H9 (cell line): ENCODE measurements at regions not wholly inside any gene's neighbourhood (a gene's known extent, or its start where the extent isn't known, plus 50 kb on each side); places are given as distances from the start of the nearest gene placed in this dataset.

Source experiments
- DNase-seq: peaks from one replicate; pipeline ENCODE4 v3.0.0-alpha.2; 2017
- H2AFZ ChIP-seq: one replicate; pipeline ENCODE4 v1.6.1; 2013; ENCODE audit warnings: mild to moderate bottlenecking, low read length, control low read depth, moderate library complexity
- H2AK5ac ChIP-seq: 2 replicates; pipeline ENCODE4 v1.6.1; 2013; ENCODE audit warnings: low read length, control low read depth, mixed read lengths; ENCODE audit not compliant: insufficient read length
- H2BK120ac ChIP-seq: one replicate; pipeline ENCODE4 v1.6.1; 2013; ENCODE audit warnings: low read depth, mild to moderate bottlenecking, low read length, control low read depth, inconsistent platforms; ENCODE audit not compliant: poor library complexity, severe bottlenecking
- H2BK12ac ChIP-seq: 2 replicates; pipeline ENCODE4 v1.6.1; 2013; ENCODE audit warnings: low read length, control low read depth, mixed read lengths, low read depth; ENCODE audit not compliant: insufficient read length
- H2BK15ac ChIP-seq: 2 replicates; pipeline ENCODE4 v1.6.1; 2013; ENCODE audit warnings: low read depth, low read length, control low read depth
- H2BK20ac ChIP-seq: one replicate; pipeline ENCODE4 v1.6.1; 2013; ENCODE audit warnings: low read depth, mild to moderate bottlenecking, low read length, control low read depth, inconsistent platforms; ENCODE audit not compliant: poor library complexity, severe bottlenecking
- H2BK5ac ChIP-seq: 2 replicates; pipeline ENCODE4 v1.6.1; 2013; ENCODE audit warnings: low read length, control low read depth, mixed read lengths; ENCODE audit not compliant: insufficient read length
- H3K14ac ChIP-seq: 2 replicates; pipeline ENCODE4 v1.6.1; 2013; ENCODE audit warnings: low read length, control low read depth; ENCODE audit not compliant: insufficient read depth
- H3K18ac ChIP-seq: 2 replicates; pipeline ENCODE4 v1.6.1; 2013; ENCODE audit warnings: low read depth, mild to moderate bottlenecking, mixed read lengths, low read length, control low read depth; ENCODE audit not compliant: insufficient read length
- H3K23ac ChIP-seq: 2 replicates; pipeline ENCODE4 v1.6.1; 2013; ENCODE audit warnings: low read length, control low read depth, mixed read lengths, low read depth; ENCODE audit not compliant: insufficient read length
- H3K23me2 ChIP-seq: 2 replicates; pipeline ENCODE4 v1.6.1; 2013; ENCODE audit warnings: low read depth, mild to moderate bottlenecking, mixed read lengths, low read length, control low read depth; ENCODE audit not compliant: insufficient read length, poor library complexity, severe bottlenecking
- H3K27ac ChIP-seq: 2 replicates; pipeline ENCODE4 v1.5.1; 2013; ENCODE audit warnings: low read length, control low read depth, mixed read lengths, low read depth; ENCODE audit not compliant: insufficient read length
- H3K27me3 ChIP-seq: 2 replicates; pipeline ENCODE4 v1.6.1; 2013; ENCODE audit warnings: low read length, control low read depth, inconsistent platforms; ENCODE audit not compliant: insufficient read depth
- H3K4ac ChIP-seq: 2 replicates; pipeline ENCODE4 v1.6.1; 2013; ENCODE audit warnings: low read depth, mild to moderate bottlenecking, control low read depth, inconsistent platforms, low read length, moderate library complexity
- H3K4me1 ChIP-seq: 2 replicates; pipeline ENCODE4 v1.6.1; 2013; ENCODE audit warnings: low read length, control low read depth, inconsistent platforms; ENCODE audit not compliant: insufficient read depth
- H3K4me2 ChIP-seq: 2 replicates; pipeline ENCODE4 v1.6.1; 2013; ENCODE audit warnings: low read length, control low read depth, mixed read lengths; ENCODE audit not compliant: insufficient read length, insufficient read depth
- H3K56ac ChIP-seq: 2 replicates; pipeline ENCODE4 v1.6.1; 2013; ENCODE audit warnings: low read depth, mild to moderate bottlenecking, mixed read lengths, low read length, control low read depth; ENCODE audit not compliant: insufficient read length
- H3K79me1 ChIP-seq: 2 replicates; pipeline ENCODE4 v1.6.1; 2013; ENCODE audit warnings: low read depth, mild to moderate bottlenecking, moderate library complexity, low read length, control low read depth, inconsistent platforms; ENCODE audit not compliant: insufficient read depth, poor library complexity, severe bottlenecking
- H3K79me2 ChIP-seq: 2 replicates; pipeline ENCODE4 v1.6.1; 2013; ENCODE audit warnings: low read length, control low read depth, inconsistent platforms; ENCODE audit not compliant: insufficient read depth
- H3K9ac ChIP-seq: 2 replicates; pipeline ENCODE4 v1.6.1; 2013; ENCODE audit warnings: low read length, control low read depth, mixed read lengths; ENCODE audit not compliant: insufficient read length; ENCODE audit errors: extremely low read depth
- H3K9me3 ChIP-seq: one replicate; pipeline ENCODE4 v1.6.1; 2013; ENCODE audit warnings: low read depth, low read length, inconsistent platforms; ENCODE audit not compliant: control insufficient read depth
- H3T11ph ChIP-seq: one replicate; pipeline ENCODE4 v1.6.1; 2013; ENCODE audit warnings: mild to moderate bottlenecking, low read length, control low read depth, inconsistent platforms
- H4K20me1 ChIP-seq: one replicate; pipeline ENCODE4 v1.6.1; 2013; ENCODE audit not compliant: control insufficient read depth, insufficient read length, insufficient read depth
- H4K5ac ChIP-seq: 2 replicates; pipeline ENCODE4 v1.6.1; 2013; ENCODE audit warnings: low read depth, mild to moderate bottlenecking, mixed read lengths, low read length, control low read depth; ENCODE audit not compliant: insufficient read length
- H4K8ac ChIP-seq: replicated peaks from 2 replicates; pipeline ENCODE4 v1.6.1; 2013; ENCODE audit warnings: low read length, control low read depth, mixed read lengths, low read depth; ENCODE audit not compliant: insufficient read length
- H4K91ac ChIP-seq: 2 replicates; pipeline ENCODE4 v1.6.1; 2013; ENCODE audit warnings: low read depth, mild to moderate bottlenecking, moderate library complexity, mixed read lengths, low read length, control low read depth; ENCODE audit not compliant: insufficient read length
- H3K27ac Mint-ChIP-seq, 3 experiments: 2 replicates in 2 of 3; 3 replicates in 1 of 3; pipeline ENCODE4 v1.8.0; 2020 to 2021; ENCODE audit warnings: mixed read lengths in 3 of 3, mild to moderate bottlenecking in 1 of 3, moderate library complexity in 1 of 3
- H3K27me3 Mint-ChIP-seq: 2 replicates; pipeline ENCODE4 v1.8.0; 2021; ENCODE audit warnings: low read depth, mild to moderate bottlenecking, moderate library complexity, mixed read lengths
- H3K36me3 Mint-ChIP-seq, 3 experiments: 2 replicates in 2 of 3; 3 replicates in 1 of 3; pipeline ENCODE4 v1.8.0; 2020 to 2021; ENCODE audit warnings: low read depth in 3 of 3, mixed read lengths in 3 of 3; ENCODE audit not compliant: insufficient read depth in 1 of 3
- H3K4me1 Mint-ChIP-seq, 2 experiments: 2 replicates each; pipeline ENCODE4 v1.8.0; 2020; ENCODE audit warnings: mixed read lengths in 2 of 2
- H3K4me3 Mint-ChIP-seq, 2 experiments: 2 replicates in 1 of 2; 3 replicates in 1 of 2; pipeline ENCODE4 v1.8.0; 2020 to 2021; ENCODE audit warnings: mild to moderate bottlenecking in 2 of 2, mixed read lengths in 2 of 2, moderate library complexity in 1 of 2
- H3K9me3 Mint-ChIP-seq, 2 experiments: 2 replicates in 1 of 2; 3 replicates in 1 of 2; pipeline ENCODE4 v1.8.0; 2020; ENCODE audit warnings: mild to moderate bottlenecking in 2 of 2, mixed read lengths in 2 of 2, moderate library complexity in 1 of 2
- CTCF ChIP-seq: fragments of 200-600 bp; sonication (generic); conservative IDR thresholded peaks from 3 replicates; pipeline ENCODE4 v1.8.0; 2021; ENCODE audit warnings: antibody characterized with exemption, mild to moderate bottlenecking
- WGBS: extraction: QIAGEN DNeasy Blood & Tissue Kit; methylation state at CpG from one replicate; pipeline ENCODE4 v1.1.7; 2013; ENCODE audit warnings: missing lambda C conversion rate, low lambda C conversion rate, mixed read lengths; ENCODE audit not compliant: insufficient read length; ENCODE audit errors: extremely low coverage; 5-methylcytosine and 5-hydroxymethylcytosine counted together

DNA sequence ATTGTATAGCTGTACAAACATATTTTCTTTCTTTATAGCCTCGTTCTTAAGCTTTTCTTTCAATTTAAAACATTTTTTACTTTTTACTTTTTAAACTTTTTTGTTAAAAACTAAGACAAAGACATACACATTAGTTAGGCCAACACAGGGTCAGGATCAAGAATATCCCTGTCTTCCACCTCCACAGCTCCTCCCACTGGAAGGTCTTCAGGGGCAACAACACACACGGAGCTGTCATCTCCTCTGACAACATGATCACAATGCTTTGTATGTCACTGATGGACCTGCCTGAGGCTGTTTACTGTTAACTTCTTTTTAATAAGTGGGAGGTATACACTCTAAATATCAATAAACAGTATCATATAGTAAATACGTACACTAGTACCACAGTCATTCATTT is 191.3 kb downstream of the SYT10 start:
- H3K18ac ChIP-seq = no peak overlapping the region
- Mint-ChIP-seq H3K9me3 (peaks cover 5% of the 10 kb centered on the region in 2 experiments; a peak in 4 of 5 replicates), H3K27ac (no peak overlapping the region), H3K4me1 (peaks cover 0 to 9% of the 10 kb centered on the region in 2 experiments; a peak in 1 of 4 replicates), H3K36me3 (peaks cover 0 to 4% (median 4%) of the 10 kb centered on the region in 3 experiments; a peak in 2 of 7 replicates), H3K27me3 (no peaks in the 10 kb centered on the region), H3K4me3 (no peak overlapping the region)
- H4K91ac ChIP-seq = no peak overlapping the region
- no peak overlapping the region for H3K14ac ChIP-seq
- no peak overlapping the region for H4K5ac ChIP-seq
- no peaks in the 10 kb centered on the region for H3K9me3 ChIP-seq
- no peak overlapping the region for H2AFZ ChIP-seq
- no peak overlapping the region for H2BK20ac ChIP-seq
- no peak overlapping the region for H3K4ac ChIP-seq
- H3K27me3 ChIP-seq = no peaks in the 10 kb centered on the region
- H2AK5ac ChIP-seq = no peak overlapping the region
- H3K23me2 ChIP-seq = no peaks in the 10 kb centered on the region
- no peak for DNase-seq
- H2BK120ac ChIP-seq = no peak overlapping the region
- H2BK15ac ChIP-seq = no peak overlapping the region
- no peak overlapping the region for H2BK12ac ChIP-seq
- TF ChIP-seq CTCF = no peak; the same call in 2 of the 3 replicates
- WGBS = 100% methylated on average over 1 of the region's 3 CpGs
- H4K20me1 ChIP-seq = no peaks in the 10 kb centered on the region
- no peak overlapping the region for H3K9ac ChIP-seq
- H3K79me1 ChIP-seq = no peaks in the 10 kb centered on the region
- no peak overlapping the region for H3K4me2 ChIP-seq
- H3K27ac ChIP-seq = no peak overlapping the region
- H3K4me1 ChIP-seq = no peaks in the 10 kb centered on the region
- no peak overlapping the region for H4K8ac ChIP-seq
- no peaks in the 10 kb centered on the region for H3K79me2 ChIP-seq
- no peak overlapping the region for H3K56ac ChIP-seq
- H3K23ac ChIP-seq = no peak overlapping the region
- H2BK5ac ChIP-seq = no peak overlapping the region
- H3T11ph ChIP-seq = no peak overlapping the region
